GM13977 (cell line): ENCODE measurements at regions not wholly inside any gene's neighbourhood (a gene's known extent, or its start where the extent isn't known, plus 50 kb on each side); places are given as distances from the start of the nearest gene placed in this dataset.

ENCODE experiments used
- DNase-seq: peaks from one replicate; pipeline ENCODE4 v3.0.0; 2012; ENCODE audit warnings: low spot score
- CTCF ChIP-seq: IDR thresholded peaks from 2 replicates; pipeline ENCODE4 v1.5.1; 2012; ENCODE audit warnings: mild to moderate bottlenecking, control low read depth; ENCODE audit not compliant: insufficient read depth; ENCODE audit errors: extremely low read depth, missing control alignments
- in situ Hi-C: fragments of 300-500 bp; cut with MboI; formaldehyde crosslinking; loops from one replicate; pipeline ENCODE4 v1.12.0; 2022; ENCODE audit warnings: low sequenced_read_pairs, low pct_unique_long_range_greater_than_20kb, mixed read lengths, inconsistent platforms; ENCODE audit not compliant: unreplicated experiment

GRCh38 chr2:191522478-191523120 lies 155.3 kb upstream of the NABP1 start:
- no peak for TF ChIP-seq CTCF
- in situ Hi-C loops: loop anchor here (25.0 kb wide), 2 partner anchors 360 to 460 kb away; partner anchors contain the start of gene STAT4
- no peak for DNase-seq

- DNase-seq: no peak
- no peak for TF ChIP-seq CTCF
- in situ Hi-C loops: no loop called here
Observed at GRCh38 chr2:191526091-191526490, 151.8 kb upstream of the NABP1 start.

GRCh38 chr2:191526536-191526935 lies 151.4 kb upstream of the NABP1 start:
- in situ Hi-C loops: no loop called here

GRCh38 chr2:191526953-191527556 lies 150.9 kb upstream of the NABP1 start:
- DNase-seq: no peak
- no peak for TF ChIP-seq CTCF
- in situ Hi-C loops: no loop called here

More at GRCh38 chr2:191526536-191526935, 151.4 kb upstream of the NABP1 start:
- TF ChIP-seq CTCF: no peak
- DNase-seq: no peak

- no peak for DNase-seq
- no peak for TF ChIP-seq CTCF
- in situ Hi-C loops: no loop called here
Observed at GRCh38 chr2:191530618-191531017, 147.3 kb upstream of the NABP1 start.

- TF ChIP-seq CTCF: no peak
Observed at GRCh38 chr2:191533693-191534180, 144.2 kb upstream of the NABP1 start.

More at GRCh38 chr2:191533693-191534180, 144.2 kb upstream of the NABP1 start:
- no peak for DNase-seq
- in situ Hi-C loops: no loop called here
